HG02852 (cell line): ENCODE measurements at regions not wholly inside any gene's neighbourhood (a gene's known extent, or its start where the extent isn't known, plus 50 kb on each side); places are given as distances from the start of the nearest gene placed in this dataset.

Experiments used
- ATAC-seq: cut with Tn5 transposase; IDR thresholded peaks from one replicate; pipeline ENCODE4 v1.9.1; 2021; ENCODE audit warnings: mild to moderate bottlenecking, moderate library complexity; ENCODE audit not compliant: unreplicated experiment

- peak; percentile 81 for ATAC-seq
Observed at GRCh38 chr12:38138225-38139221, 178.1 kb upstream of the ALG10B start.

GRCh38 chr12:38139456-38139855 is 177.1 kb upstream of the ALG10B start:
- no peak for ATAC-seq

GRCh38 chr12:38141239-38141638 is 175.3 kb upstream of the ALG10B start:
- no peak for ATAC-seq

GRCh38 chr12:38141861-38142260 is 174.7 kb upstream of the ALG10B start:
- ATAC-seq: no peak

GRCh38 chr12:38142974-38143373 is 173.6 kb upstream of the ALG10B start:
- ATAC-seq: no peak

- no peak for ATAC-seq
Observed at GRCh38 chr12:38144049-38144448, 172.5 kb upstream of the ALG10B start.

- ATAC-seq: no peak
Observed at GRCh38 chr12:38144601-38145436, 171.8 kb upstream of the ALG10B start.

- ATAC-seq: no peak
Observed at GRCh38 chr12:38149395-38150073, 167.0 kb upstream of the ALG10B start.

- ATAC-seq: no peak
Observed at GRCh38 chr12:38151991-38152700, 164.4 kb upstream of the ALG10B start.

GRCh38 chr12:38152816-38153736 is 163.5 kb upstream of the ALG10B start:
- no peak for ATAC-seq

GRCh38 chr12:38153737-38154061 is 162.9 kb upstream of the ALG10B start:
- ATAC-seq: no peak

- ATAC-seq: no peak
Observed at GRCh38 chr12:38154096-38155019, 162.2 kb upstream of the ALG10B start.

- ATAC-seq: no peak
Observed at GRCh38 chr12:38155020-38155395, 161.6 kb upstream of the ALG10B start.

- no peak for ATAC-seq
Observed at GRCh38 chr12:38155526-38156496, 160.8 kb upstream of the ALG10B start.

- no peak for ATAC-seq
Observed at GRCh38 chr12:38156497-38157245, 159.9 kb upstream of the ALG10B start.

- ATAC-seq: no peak
Observed at GRCh38 chr12:38157274-38157932, 159.2 kb upstream of the ALG10B start.
